ENCODE measurements at regions not wholly inside any gene's neighbourhood (a gene's known extent, or its start where the extent isn't known, plus 50 kb on each side); places are given as distances from the start of the nearest gene placed in this dataset.

DNA sequence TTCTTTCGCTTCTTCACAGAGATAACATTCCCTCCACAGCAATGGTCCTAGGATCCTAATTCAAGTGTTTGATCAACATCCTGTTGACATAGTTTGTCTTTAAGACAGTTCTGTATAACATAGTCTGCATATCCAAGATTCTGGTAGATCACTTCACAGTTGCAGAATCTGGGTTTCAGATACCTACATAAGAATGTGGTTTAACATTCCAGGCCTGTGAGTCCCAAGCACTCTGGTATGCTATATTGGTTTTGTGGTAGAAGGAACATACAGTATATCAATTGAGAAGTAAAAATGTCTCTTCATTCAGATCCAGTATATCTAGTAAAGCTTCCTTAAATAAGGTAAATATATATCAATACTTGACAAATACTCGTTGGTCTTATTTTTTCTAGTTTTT lies 914.2 kb upstream of the CDH6 start:
- TF ChIP-seq, protein P1, sequence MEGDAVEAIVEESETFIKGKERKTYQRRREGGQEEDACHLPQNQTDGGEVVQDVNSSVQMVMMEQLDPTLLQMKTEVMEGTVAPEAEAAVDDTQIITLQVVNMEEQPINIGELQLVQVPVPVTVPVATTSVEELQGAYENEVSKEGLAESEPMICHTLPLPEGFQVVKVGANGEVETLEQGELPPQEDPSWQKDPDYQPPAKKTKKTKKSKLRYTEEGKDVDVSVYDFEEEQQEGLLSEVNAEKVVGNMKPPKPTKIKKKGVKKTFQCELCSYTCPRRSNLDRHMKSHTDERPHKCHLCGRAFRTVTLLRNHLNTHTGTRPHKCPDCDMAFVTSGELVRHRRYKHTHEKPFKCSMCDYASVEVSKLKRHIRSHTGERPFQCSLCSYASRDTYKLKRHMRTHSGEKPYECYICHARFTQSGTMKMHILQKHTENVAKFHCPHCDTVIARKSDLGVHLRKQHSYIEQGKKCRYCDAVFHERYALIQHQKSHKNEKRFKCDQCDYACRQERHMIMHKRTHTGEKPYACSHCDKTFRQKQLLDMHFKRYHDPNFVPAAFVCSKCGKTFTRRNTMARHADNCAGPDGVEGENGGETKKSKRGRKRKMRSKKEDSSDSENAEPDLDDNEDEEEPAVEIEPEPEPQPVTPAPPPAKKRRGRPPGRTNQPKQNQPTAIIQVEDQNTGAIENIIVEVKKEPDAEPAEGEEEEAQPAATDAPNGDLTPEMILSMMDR (IDR thresholded peaks at IDR 0.05; ENCODE audit: low read depth, low read length): no peak
- no peak for TF ChIP-seq EZH2phosphoT487 (IDR thresholded peaks at IDR 0.05; ENCODE audit: low read depth)

All from OCI-LY3 (cell line).